GM18517 (cell line): ENCODE measurements at regions not wholly inside any gene's neighbourhood (a gene's known extent, or its start where the extent isn't known, plus 50 kb on each side); places are given as distances from the start of the nearest gene placed in this dataset.
"Not testable (repeated sequence)": the region's sequence is repeated elsewhere in the genome, so short reads cannot be mapped to it uniquely, and the experiment has no call there.

Experiments
- ATAC-seq: cut with Tn5 transposase; IDR thresholded peaks from one replicate; pipeline ENCODE4 v1.9.1; 2021; ENCODE audit warnings: mild to moderate bottlenecking, moderate library complexity; ENCODE audit not compliant: unreplicated experiment

DNA sequence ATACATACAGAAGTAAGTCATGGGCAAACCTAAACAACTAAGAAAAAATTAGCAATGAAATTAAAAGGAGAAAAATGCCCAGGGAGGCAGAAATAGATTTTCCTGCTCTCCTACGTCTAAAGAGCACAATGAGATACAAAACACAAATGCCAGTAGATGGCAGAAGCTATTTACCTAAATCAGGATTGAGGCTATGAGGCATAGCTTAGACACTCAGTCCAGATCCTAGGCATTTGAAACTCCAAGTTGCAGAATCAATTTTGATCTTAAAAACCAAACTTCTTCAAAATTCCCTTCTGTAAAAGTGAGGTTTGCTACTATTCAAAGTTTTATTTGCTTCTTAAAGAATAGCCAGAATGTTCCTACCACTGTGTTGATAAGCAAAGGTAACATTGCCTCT is 368.6 kb downstream of the DAD1 start:
- no peak for ATAC-seq

DNA sequence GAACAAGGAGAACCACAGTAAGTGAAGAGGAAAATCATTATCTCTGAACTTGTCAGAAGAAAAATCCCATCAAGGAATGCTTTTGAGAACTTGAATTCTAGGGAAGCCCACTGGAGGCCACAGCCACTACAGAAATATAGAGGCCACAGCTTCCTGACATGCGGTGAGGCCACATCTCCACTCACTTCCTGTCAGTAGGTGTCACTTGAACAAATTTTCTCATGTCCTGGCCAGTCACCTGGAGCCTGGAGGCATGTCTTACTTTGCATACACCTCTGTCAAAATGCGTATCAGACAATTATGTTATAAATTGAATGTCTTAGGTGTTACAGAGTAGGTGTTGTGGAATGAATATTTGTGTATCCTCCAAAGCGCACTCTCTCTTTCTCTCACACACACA is 370.3 kb downstream of the DAD1 start:
- ATAC-seq: no peak

DNA sequence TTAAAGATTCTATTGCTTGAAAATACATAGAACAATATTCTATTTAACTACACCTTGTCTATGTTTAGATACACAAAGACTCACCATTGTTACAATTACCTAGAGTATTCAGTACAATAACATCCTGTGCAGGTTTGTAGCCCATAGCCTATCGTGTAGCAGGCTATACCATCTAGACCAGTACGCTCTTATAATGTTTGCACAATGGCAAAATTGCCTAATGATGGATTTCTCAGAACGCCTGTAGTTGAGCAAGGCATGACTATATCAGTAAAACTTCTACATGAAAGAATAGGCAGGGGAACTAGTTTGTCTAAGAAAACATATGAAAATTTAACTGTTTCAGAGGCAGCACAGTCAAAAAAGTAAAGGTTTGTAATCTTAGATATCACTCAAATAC is 375.9 kb downstream of the DAD1 start:
- no peak for ATAC-seq

DNA sequence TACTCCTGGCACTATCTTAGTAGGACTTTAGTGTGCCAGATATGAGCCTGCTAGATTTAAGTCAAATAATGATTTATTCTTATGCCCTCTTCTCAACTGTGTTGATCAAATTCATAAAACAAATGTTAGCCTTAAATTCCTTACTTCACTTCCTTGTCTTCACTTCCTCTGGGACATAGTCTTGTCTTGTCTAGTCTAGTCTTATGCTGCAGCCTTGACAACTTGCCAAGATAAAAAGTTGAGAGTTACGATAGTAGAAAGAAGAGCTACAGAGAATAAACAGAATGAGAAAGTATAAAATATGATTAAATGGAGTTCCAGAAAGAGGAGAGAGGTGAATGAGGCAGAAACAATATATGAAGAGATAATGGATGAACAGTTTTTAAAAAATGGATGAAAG is 378.1 kb downstream of the DAD1 start:
- ATAC-seq: no peak

DNA sequence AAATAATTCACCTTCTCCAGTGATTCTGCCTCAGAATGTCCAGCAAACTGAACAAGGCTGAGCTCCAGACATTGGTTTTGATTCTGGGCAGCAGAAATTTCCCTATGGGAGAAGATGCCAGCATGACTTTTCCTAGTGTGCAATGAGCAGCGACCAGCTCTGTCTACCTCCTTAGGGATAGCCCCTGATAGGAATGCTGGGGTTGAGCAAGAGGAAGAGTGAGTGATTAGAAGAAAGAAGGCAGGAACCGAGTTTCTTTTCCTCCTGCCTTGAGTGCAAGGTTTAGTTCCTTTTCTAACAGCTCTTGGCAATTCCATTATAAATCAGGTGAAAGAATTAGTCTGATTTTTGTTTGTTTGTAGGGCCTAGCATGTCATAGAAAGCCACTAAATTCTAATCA is 379.0 kb downstream of the DAD1 start:
- ATAC-seq: no peak

DNA sequence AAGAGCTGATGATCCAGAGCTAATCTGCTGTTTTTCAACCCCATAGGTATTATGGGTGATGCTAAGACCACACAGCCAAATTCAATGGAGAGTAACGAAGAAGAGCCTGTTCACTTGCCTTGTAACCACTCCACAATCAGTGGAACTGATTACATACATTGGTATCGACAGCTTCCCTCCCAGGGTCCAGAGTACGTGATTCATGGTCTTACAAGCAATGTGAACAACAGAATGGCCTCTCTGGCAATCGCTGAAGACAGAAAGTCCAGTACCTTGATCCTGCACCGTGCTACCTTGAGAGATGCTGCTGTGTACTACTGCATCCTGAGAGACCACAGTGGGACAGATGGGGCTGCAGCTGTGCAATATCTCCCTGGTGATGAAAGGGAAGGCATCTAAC is 386.0 kb downstream of the DAD1 start:
- ATAC-seq: no peak

DNA sequence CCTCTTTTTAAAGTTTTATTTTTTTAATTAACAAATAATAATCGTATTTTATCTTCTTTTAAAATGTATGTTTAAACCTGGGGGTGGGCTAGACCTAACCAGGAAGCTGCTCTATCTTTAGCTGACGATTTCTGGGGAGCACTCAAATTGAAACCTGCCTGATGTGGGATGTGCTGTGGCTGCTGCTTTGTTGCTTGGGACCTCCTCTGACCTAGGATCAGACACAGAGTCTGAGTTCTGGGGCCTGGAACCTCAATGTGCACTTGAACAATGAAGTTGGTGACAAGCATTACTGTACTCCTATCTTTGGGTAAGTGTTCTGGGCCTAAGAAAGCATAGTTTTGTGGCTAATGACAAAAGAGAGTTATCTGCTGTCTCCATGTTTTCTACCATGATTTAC is 386.7 kb downstream of the DAD1 start:
- ATAC-seq: no peak

DNA sequence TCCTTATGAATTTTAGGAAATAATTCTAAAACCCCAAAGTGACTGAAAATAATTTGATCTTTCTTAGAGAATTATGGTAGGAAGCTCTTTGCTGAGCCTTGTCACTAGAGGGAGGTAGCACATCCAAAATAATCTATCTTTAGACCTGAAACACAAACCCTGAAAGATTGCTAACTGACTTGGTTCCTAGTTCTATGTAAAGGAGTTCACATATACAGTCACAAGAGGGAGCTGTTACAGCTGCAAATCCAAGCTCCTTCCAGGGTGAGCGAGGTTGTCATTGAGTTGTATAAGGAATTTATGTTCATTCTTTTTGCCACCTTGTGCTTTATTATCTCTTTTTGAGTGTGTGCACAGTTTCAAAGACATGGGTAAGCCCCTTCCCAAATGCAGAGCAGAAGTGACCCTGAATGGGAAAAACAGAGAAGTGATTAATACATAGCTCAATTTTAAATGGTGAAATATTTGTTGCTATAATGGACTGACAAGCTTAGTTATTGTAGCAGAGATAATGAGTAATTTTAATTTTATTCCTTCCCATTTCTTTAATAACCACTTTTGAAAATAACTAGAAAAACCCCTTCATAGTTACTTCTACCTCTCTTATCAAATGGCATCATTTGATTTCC is 387.9 kb downstream of the DAD1 start:
- no peak for ATAC-seq

DNA sequence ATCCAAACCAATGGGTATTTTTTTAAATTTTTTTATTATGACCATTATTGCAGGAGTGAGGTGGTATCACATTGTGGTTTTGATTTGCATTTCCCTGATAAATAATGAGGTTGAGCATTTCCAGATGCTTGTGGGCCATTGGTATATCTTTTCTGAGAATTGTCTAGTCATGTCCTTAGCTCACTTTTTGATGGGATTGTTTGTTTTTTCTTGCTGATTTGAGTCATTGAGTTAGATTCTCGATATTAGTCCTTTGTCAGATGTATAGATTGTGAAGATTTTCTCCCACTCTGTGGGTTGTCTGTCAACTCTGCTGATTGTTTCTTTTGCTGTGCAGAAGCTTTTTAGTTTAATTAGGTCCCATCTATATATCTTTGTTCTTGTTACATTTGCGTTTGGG is 388.9 kb downstream of the DAD1 start:
- ATAC-seq: not testable (repeated sequence)

DNA sequence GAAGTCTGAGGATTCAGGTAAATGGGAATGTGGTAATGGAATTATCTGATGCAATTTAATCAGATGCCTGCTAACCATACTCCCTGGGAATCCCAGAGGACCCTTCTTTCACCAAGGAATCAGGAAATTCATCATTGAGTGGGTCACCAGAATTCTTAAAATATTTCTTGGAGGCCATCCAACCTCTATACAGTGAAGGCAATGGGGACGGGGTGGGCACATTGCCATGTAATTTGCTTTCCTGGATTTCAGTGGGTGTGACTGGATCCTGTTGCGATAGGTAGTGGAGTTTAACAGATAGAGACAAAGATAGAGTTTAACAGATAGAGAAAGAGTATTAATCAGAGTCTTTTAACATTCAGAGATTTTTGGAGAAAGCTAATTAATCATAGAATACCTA is 394.4 kb downstream of the DAD1 start:
- no peak for ATAC-seq

DNA sequence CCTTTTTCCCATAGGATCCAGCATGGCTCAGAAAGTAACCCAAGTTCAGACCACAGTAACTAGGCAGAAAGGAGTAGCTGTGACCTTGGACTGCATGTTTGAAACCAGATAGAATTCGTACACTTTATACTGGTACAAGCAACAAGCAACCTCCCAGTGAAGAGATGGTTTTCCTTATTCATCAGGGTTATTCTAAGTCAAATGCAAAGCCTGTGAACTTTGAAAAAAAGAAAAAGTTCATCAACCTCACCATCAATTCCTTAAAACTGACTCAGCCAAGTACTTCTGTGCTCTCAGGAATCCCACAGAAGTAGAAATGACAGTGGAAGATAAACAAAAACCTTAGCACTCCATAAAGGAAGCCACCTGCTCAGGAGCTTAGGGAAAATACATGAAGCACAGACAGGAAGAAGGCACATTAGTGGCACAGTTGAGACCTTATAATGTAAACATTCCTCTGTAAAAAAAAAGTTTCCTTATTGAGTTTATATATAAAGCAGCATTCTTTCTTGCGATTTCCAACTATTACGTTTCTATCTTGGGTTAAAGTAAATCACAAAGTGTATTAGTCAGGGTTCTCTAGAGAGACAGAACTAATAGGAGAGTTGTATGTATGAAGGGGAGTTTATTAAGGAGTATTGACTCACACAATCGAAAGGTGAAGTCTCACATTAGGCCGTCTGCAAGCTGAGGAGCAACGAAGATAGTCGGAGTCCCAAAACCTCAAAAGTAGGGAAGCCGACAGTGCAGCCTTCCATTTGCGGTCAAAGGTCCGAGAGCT is 398.4 kb downstream of the DAD1 start:
- ATAC-seq: no peak

DNA sequence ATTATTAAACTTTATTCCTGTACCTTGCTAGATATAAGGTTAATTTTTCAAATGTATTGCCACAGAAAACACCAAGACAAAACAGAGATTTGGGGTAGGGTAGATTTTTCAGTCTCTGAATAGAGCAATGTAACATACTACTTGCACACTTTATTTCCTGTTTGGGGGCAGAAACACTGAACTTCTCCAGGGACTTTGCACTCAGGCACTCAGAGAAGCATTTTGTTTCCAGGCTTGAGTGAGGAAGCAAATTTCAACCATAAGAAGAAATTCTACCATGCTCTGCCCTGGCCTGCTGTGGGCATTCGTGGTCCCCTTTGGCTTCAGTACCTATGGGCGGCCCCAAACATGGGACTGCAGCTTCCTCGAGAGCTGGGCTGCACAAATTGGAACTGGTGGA is 399.1 kb downstream of the DAD1 start:
- no peak for ATAC-seq

DNA sequence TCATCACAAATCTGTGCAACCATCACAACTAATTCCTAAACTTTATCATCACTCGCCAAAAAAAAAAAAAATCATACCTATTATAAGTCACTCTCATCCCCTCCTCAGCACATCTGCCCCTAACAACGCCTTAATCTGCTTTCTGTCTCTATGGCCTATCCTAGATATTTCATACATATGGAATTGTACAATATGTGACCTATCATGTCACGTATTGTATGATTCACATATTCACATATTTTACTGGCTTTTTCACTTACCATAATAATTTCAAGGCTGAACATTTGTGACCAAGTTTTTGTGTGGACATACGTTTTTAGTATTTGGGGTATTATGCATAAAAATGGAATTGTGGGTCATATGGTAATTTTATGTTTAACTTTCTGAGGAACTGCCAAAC is 400.7 kb downstream of the DAD1 start:
- no peak for ATAC-seq

DNA sequence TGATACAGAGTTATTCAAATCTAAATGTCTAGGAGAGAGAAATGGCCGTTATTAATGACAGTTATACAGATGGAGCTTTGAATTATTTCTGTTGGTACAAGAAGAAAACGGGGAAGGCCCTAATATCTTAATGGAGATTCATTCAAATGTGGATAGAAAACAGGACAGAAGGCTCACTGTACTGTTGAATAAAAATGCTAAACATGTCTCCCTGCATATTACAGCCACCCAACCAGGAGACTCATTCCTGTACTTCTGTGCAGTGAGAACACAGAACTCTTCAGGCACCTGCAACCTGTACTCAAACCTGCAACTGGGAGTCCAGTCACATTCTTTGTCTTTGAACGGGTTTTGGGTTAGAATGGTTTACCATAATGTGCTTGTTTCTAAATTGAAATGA is 403.2 kb downstream of the DAD1 start:
- ATAC-seq: no peak

DNA sequence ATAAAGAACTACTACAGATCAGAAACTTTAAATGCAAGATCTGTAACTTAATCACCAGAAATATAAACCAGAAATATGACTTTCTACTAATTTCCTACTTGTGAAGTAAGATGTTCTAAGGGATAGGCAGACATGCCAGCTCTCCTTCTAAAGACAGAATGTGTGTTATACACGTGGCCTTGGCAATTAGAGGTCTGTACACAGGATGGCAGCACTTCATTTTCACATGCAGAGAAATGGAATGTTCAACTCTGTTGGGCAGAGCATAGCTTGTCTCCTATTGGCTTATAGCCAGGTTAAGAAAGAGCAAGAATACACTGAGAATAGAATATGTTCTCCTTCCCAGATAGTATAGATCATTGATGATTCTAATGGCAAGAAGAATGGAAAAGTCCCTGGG is 403.8 kb downstream of the DAD1 start:
- no peak for ATAC-seq

DNA sequence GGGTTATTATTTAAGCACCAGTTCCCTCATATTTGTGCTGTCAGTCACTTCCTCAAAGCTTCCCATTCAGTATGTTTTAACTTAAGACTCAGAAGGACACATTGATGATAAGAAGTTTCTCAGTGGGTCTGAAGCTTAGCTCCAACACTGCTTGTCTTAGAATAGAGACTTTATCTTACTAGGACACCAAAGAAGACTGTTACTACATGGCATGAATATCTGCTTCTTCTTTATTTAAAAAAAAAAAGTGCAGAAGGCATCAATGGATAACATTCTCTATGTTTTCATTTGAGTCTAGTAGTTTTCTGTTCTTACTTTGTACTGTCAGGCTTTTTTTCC is 404.2 kb downstream of the DAD1 start:
- no peak for ATAC-seq

DNA sequence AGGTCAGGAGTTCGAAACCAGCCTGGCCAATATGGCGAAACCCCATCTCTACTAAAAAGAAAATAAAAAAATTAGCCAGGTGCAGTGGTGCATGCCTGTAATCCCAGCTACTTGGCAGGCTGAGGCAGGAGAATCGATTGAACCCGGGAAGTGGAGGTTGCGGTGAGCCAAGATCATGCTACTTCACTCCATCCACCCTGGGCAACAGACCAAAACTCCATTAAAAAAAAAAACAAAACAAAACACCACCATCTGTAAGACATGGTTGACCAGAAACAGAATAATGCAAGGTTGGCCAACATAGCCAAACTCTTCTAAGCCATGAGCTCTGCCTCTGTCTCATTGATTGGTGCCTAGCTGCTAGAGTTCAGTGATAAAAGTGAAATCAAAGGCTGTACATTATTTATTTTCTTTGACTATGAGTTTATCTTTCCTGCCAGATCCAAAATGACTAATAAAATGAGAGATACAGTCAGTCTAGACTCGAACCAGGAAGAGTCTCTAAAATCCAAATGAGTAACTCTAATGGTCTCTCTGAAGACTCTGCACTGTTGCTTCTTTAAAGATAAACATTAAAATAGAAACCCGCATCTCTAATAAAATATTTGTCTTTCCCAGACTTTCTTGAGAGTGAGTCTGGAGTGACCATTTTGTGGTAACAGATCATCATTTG is 404.7 kb downstream of the DAD1 start:
- no peak for ATAC-seq

DNA sequence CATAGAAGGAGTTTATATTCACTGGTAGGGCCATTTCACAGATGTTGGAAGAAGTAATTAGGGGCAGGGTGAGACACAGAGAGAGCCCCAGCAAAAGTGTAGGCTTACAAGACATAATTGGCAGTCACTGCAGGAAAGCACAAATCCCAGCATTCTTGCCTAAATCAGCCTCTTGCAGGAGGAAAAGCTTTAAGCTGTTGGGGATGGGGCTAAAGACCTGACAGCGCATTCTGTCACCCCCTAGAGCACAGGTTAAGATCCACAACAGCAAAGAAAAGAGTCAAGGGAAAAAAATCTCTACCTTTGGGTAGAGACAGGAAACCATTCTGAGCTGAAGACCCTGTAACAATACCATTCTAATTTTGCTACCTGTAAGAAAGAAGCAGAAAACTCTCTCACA is 409.0 kb downstream of the DAD1 start:
- no peak for ATAC-seq

DNA sequence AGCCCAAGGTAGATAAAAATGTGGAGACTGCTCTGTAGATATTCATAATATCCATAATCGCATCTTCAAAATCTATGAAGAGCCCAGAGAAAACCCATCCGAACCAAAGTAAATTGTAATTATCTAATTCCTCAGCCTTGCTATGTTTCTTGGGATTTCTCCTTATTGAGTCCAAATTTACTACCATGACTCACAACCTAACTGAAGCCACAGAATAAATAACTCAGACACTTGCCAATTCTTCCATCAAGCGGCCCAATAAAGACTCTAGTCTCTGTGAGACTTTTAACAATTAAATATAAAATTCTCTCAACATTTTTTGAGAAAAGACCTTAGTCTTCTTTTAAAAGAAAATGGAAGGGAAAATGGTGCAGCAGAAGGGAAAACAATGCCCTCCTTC is 409.8 kb downstream of the DAD1 start:
- no peak for ATAC-seq

DNA sequence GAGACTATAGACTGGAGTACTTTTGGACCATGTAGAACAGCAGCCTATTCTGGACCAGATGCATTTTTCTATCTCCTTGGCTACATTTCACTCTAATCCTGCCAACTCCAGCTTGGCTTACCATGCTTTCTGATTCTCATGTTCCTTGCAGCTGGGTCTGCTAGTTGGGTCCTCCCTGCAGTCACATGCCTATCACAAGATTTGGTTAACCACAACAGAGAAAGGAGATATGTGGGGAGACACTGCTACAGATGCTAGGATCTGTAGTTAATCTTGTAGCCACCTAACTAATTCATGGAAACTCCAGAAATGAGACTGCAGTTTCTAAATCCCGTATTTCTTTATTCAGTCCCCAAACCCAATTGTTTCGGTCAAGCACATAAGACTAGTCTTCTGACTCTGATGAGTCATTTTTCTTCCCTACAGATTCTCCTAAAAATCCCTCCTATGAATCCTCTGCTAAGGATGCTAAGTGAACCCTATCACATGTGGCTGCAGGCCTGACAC is 410.6 kb downstream of the DAD1 start:
- ATAC-seq: no peak

DNA sequence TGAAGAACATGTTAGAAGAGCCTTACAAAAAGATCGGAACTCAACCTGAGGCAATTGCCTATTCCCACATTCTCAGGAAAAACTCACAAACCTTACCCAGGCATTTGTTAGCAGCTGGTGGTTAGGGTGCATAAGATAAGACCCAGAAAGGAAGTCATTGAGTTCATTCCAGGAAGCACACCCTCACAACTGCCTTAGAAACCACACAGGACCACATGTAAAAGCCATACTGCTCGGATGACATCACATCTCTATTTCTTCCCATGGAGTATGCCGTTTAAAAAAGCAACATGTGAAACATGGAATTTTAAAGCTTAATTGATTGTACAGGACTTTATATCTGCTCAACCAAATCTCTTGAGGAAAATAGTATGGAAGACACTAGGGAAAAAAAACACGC is 411.2 kb downstream of the DAD1 start:
- no peak for ATAC-seq

DNA sequence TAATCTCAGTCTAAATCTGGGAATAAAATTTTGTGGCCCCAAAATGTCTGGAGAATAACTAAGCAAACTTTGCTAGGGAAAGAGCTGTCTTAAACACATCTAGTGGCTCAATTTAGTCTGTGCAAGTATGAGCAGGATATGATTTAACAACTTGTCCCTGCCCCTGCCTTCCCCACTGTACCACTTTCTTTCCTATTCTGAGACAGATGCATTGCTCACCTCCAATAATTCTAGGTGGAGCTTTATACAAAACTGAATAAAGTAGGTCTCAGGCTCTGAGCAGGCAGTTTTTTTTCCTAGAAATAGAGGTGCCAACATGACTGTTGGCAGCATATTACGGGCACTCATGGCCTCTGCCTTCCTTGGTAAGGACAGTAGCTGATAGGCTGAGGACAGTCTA is 412.1 kb downstream of the DAD1 start:
- no peak for ATAC-seq

DNA sequence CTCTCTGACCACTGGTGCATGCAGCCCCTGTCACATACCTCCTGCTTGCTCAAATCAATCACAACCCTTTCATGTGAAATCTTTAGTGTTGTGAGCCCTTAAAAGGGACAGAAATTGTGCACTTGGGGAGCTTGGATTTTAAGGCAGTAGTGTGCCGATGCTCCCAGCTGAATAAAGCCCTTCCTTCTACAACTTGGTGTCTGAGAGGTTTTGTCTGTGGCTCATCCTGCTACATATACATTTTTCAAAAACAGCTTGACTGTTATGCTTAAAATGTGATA is 413.8 kb downstream of the DAD1 start:
- not testable (repeated sequence) for ATAC-seq
